Neural progenitor cell (in vitro differentiated cells): ENCODE measurements at regions not wholly inside any gene's neighbourhood (a gene's known extent, or its start where the extent isn't known, plus 50 kb on each side); places are given as distances from the start of the nearest gene placed in this dataset.

Source experiments
- DNase-seq: peaks from one replicate; pipeline ENCODE4 v3.0.0-alpha.2; 2016; ENCODE audit warnings: low spot score
- H2AFZ ChIP-seq: fragments of 200-600 bp; sonication (generic); replicated peaks from 2 replicates; pipeline ENCODE4 v1.6.1; 2016; ENCODE audit warnings: antibody characterized with exemption
- H3F3A ChIP-seq: fragments of 200-600 bp; sonication (generic); 2 replicates; pipeline ENCODE4 v1.6.1; 2016; ENCODE audit warnings: antibody characterized with exemption, low read depth
- H3K27ac ChIP-seq: fragments of 200-600 bp; sonication (generic); 2 replicates; pipeline ENCODE4 v1.5.1; 2016; ENCODE audit warnings: mild to moderate bottlenecking
- H3K27me3 ChIP-seq: fragments of 200-600 bp; sonication (generic); 2 replicates; pipeline ENCODE4 v1.6.1; 2016; ENCODE audit warnings: mild to moderate bottlenecking, moderate library complexity
- H3K36me3 ChIP-seq: fragments of 200-600 bp; sonication (generic); 2 replicates; pipeline ENCODE4 v1.5.1; 2016
- H3K4me1 ChIP-seq: fragments of 200-600 bp; sonication (generic); 2 replicates; pipeline ENCODE4 v1.6.1; 2016; ENCODE audit warnings: mixed run types
- H3K4me2 ChIP-seq: fragments of 200-600 bp; sonication (generic); 2 replicates; pipeline ENCODE4 v1.6.1; 2016
- H3K4me3 ChIP-seq: fragments of 200-600 bp; sonication (generic); 2 replicates; pipeline ENCODE4 v1.5.1; 2016
- H3K79me2 ChIP-seq: fragments of 200-600 bp; sonication (generic); 2 replicates; pipeline ENCODE4 v1.6.1; 2016; ENCODE audit warnings: low read depth
- H3K9ac ChIP-seq: fragments of 200-600 bp; sonication (generic); 2 replicates; pipeline ENCODE4 v1.6.1; 2016
- H3K9me3 ChIP-seq: fragments of 200-600 bp; sonication (generic); 2 replicates; pipeline ENCODE4 v1.5.1; 2016; ENCODE audit warnings: low read depth
- H4K20me1 ChIP-seq: fragments of 200-600 bp; sonication (generic); 2 replicates; pipeline ENCODE4 v1.6.1; 2016; ENCODE audit warnings: low read depth
- H3K27ac Mint-ChIP-seq: 3 replicates; pipeline ENCODE4 v1.8.0; 2021; ENCODE audit warnings: mixed read lengths
- H3K27me3 Mint-ChIP-seq: 2 replicates; pipeline ENCODE4 v1.8.0; 2022; ENCODE audit warnings: low read depth, mild to moderate bottlenecking, inconsistent platforms, moderate library complexity, mixed read lengths; ENCODE audit not compliant: insufficient read depth
- H3K36me3 Mint-ChIP-seq: 3 replicates; pipeline ENCODE4 v1.8.0; 2021; ENCODE audit warnings: mixed read lengths
- H3K4me1 Mint-ChIP-seq: 3 replicates; pipeline ENCODE4 v1.8.0; 2021; ENCODE audit warnings: mixed read lengths
- H3K4me3 Mint-ChIP-seq: 3 replicates; pipeline ENCODE4 v1.8.0; 2021; ENCODE audit warnings: mild to moderate bottlenecking, moderate library complexity, mixed read lengths
- H3K9me3 Mint-ChIP-seq: 3 replicates; pipeline ENCODE4 v1.8.0; 2020; ENCODE audit warnings: mixed read lengths
- CTCF ChIP-seq: fragments of 200-600 bp; sonication (generic); IDR thresholded peaks from 2 replicates; pipeline ENCODE4 v1.5.1; 2017; ENCODE audit warnings: antibody characterized with exemption, mild to moderate bottlenecking
- EZH2 ChIP-seq: fragments of 200-600 bp; sonication (generic); IDR thresholded peaks from 2 replicates; pipeline ENCODE4 v1.6.1; 2017; ENCODE audit warnings: antibody characterized with exemption, mild to moderate bottlenecking, moderate library complexity
- EZH2phosphoT487 ChIP-seq: fragments of 200-600 bp; sonication (generic); IDR thresholded peaks from 2 replicates; pipeline ENCODE4 v1.6.1; 2017; ENCODE audit warnings: antibody characterized with exemption

- TF ChIP-seq EZH2: no peak
- no peak for TF ChIP-seq CTCF
- TF ChIP-seq EZH2phosphoT487: no peak
- Histone ChIP-seq H3K9me3 (no peaks in the 10 kb centered on the region), H3K27me3 (no peaks in the 10 kb centered on the region), H3K9ac (no peak overlapping the region), H3K4me1 (no peaks in the 10 kb centered on the region), H2AFZ (no peak overlapping the region), H3K4me3 (no peak overlapping the region), H3K27ac (no peak overlapping the region), H3F3A (peaks cover 1% of the 10 kb centered on the region), H4K20me1 (no peaks in the 10 kb centered on the region), H3K79me2 (no peaks in the 10 kb centered on the region), H3K4me2 (no peak overlapping the region), H3K36me3 (no peaks in the 10 kb centered on the region)
- H3K9me3 Mint-ChIP-seq: no peaks in the 10 kb centered on the region
- peaks cover 6% of the 10 kb centered on the region for H3K4me1 Mint-ChIP-seq
- peaks cover 3% of the 10 kb centered on the region for H3K27me3 Mint-ChIP-seq
- H3K4me3 Mint-ChIP-seq: no peak overlapping the region
- H3K36me3 Mint-ChIP-seq: no peaks in the 10 kb centered on the region
- H3K27ac Mint-ChIP-seq: no peak overlapping the region
- no peak for DNase-seq
Observed at GRCh38 chr14:104364830-104365229, 214.7 kb upstream of the C14orf180 start.

- H3K36me3 Mint-ChIP-seq: no peaks in the 10 kb centered on the region
- H3K9me3 Mint-ChIP-seq: no peaks in the 10 kb centered on the region
- no peak for DNase-seq
- no peak overlapping the region for H3K4me2 ChIP-seq
- H3K9ac ChIP-seq: no peak overlapping the region
- H3K4me3 Mint-ChIP-seq: no peak overlapping the region
- H3K79me2 ChIP-seq: no peaks in the 10 kb centered on the region
- H3K27ac Mint-ChIP-seq: no peak overlapping the region
- no peaks in the 10 kb centered on the region for H3K4me1 ChIP-seq
- H3K4me3 ChIP-seq: no peak overlapping the region
- no peak overlapping the region for H2AFZ ChIP-seq
- no peaks in the 10 kb centered on the region for H3K9me3 ChIP-seq
- no peaks in the 10 kb centered on the region for H4K20me1 ChIP-seq
- no peaks in the 10 kb centered on the region for H3K36me3 ChIP-seq
- peaks cover 3% of the 10 kb centered on the region for H3K27me3 Mint-ChIP-seq
- peaks cover 5% of the 10 kb centered on the region for H3F3A ChIP-seq
- H3K27ac ChIP-seq: no peak overlapping the region
- H3K27me3 ChIP-seq: no peaks in the 10 kb centered on the region
- peaks cover 8% of the 10 kb centered on the region for H3K4me1 Mint-ChIP-seq
- TF ChIP-seq CTCF (no peak), EZH2phosphoT487 (no peak), EZH2 (no peak)
Observed at GRCh38 chr14:104366931-104367865, 212.4 kb upstream of the C14orf180 start.

- peak overlapping the region; percentile 37 for H3K27ac Mint-ChIP-seq
- H3K27ac ChIP-seq: no peak overlapping the region
- H4K20me1 ChIP-seq: no peaks in the 10 kb centered on the region
- peaks cover 3% of the 10 kb centered on the region for H3K27me3 Mint-ChIP-seq
- no peaks in the 10 kb centered on the region for H3K9me3 ChIP-seq
- H3K27me3 ChIP-seq: no peaks in the 10 kb centered on the region
- no peak for TF ChIP-seq EZH2phosphoT487
- TF ChIP-seq EZH2: no peak
- no peak for TF ChIP-seq CTCF
- DNase-seq: no peak
- H3K4me1 Mint-ChIP-seq: peaks cover 8% of the 10 kb centered on the region
- H3F3A ChIP-seq: peaks cover 5% of the 10 kb centered on the region
- H3K36me3 Mint-ChIP-seq: no peaks in the 10 kb centered on the region
- H3K9me3 Mint-ChIP-seq: no peaks in the 10 kb centered on the region
- no peak overlapping the region for H2AFZ ChIP-seq
- no peak overlapping the region for H3K4me3 Mint-ChIP-seq
- no peak overlapping the region for H3K9ac ChIP-seq
- no peaks in the 10 kb centered on the region for H3K36me3 ChIP-seq
- H3K79me2 ChIP-seq: no peaks in the 10 kb centered on the region
- H3K4me2 ChIP-seq: no peak overlapping the region
- no peaks in the 10 kb centered on the region for H3K4me1 ChIP-seq
- H3K4me3 ChIP-seq: no peak overlapping the region
Observed at GRCh38 chr14:104367866-104368750, 211.5 kb upstream of the C14orf180 start.
